Peyer's patch (tissue), 4 donors: ENCODE measurements at regions not wholly inside any gene's neighbourhood (a gene's known extent, or its start where the extent isn't known, plus 50 kb on each side); places are given as distances from the start of the nearest gene placed in this dataset.

Experiments
- CTCF ChIP-seq, 6 experiments: fragments of 450-650 bp in 4 of 6; fragments of 200-600 bp in 2 of 6; sonication (generic) in 1 of 6; IDR thresholded peaks; one replicate each; pipeline ENCODE4 v1.5.1; 2017 to 2019; ENCODE audit warnings: antibody characterized with exemption in 6 of 6, mild to moderate bottlenecking in 3 of 6, moderate library complexity in 1 of 6
- POLR2A ChIP-seq, 2 donors: fragments of 450-650 bp; IDR thresholded peaks; one replicate each; pipeline ENCODE4 v1.5.1; 2017; ENCODE audit warnings: antibody characterized with exemption in 2 of 2, mild to moderate bottlenecking in 2 of 2, moderate library complexity in 2 of 2

GRCh38 chr3:43997316-43997715 lies 244.4 kb upstream of the TOPAZ1 start:
- TF ChIP-seq CTCF (IDR thresholded peaks at IDR 0.05) (no peak), POLR2A (IDR thresholded peaks at IDR 0.05) (no peak)
